AML-193 (cell line): ENCODE measurements at regions not wholly inside any gene's neighbourhood (a gene's known extent, or its start where the extent isn't known, plus 50 kb on each side); places are given as distances from the start of the nearest gene placed in this dataset.

Experiments used
- DNase-seq, 2 experiments: peaks; one replicate each; lab custom pipeline; 2025; lab: John Stamatoyannopoulos, UW

DNA sequence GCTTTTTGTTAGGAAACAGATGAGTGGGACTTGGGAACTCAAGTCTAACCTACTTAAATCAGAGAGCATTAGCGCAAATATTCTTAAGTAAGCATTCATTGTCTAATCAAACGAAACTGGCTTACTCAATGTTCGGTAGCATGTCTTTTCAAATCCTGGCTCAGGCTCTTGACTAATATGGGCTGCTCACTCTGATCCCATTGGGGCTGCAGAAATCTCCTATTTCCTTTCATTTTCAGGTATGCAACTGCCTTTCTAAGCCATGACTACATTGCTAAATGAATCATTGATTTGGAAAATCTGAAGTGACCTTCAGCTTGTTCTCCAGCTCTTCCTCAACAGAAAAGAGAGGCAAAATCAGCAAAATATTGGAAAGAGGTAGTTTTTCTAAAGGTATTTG is 2084.4 kb upstream of the PIK3C3 start:
- no peak for DNase-seq

DNA sequence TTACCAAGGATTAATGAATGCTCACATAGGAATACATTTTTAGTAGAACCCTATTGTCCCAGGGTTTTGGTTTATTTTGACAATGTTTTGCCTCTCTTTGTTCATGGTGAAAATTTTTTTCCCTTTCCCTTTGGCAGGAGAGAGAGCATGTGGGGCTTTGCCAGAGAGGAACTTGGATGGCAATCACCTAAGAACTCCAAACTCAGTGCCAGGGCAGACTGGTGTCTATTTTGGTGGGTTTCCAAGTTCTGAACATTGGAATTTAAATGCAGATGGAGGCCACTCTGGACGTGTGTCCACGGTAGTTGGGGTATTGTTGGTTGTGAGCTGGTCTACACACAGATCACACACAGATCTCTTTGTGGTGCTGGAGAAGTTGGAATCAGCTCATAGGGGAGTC is 2091.1 kb upstream of the PIK3C3 start:
- DNase-seq = no peak

DNA sequence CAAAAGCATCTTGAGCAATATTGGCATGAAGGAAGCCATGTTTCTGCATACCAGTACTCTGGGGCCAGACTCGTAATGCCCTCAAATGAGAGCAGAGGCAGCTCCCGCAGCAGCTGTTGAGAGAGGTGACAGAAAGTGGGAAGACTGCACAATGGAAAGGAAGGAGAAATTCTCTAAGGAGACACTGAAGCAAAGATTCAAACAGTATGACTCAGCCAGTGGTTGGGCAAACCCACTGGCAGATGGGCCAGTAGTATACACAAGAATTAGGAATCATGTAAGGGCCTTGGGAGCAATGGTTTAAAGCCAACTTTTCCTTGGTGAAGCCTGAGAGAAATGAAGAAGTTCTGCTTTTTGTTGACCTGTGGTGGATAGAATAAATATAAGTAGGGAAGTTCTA is 2092.7 kb upstream of the PIK3C3 start:
- DNase-seq = no peak

DNA sequence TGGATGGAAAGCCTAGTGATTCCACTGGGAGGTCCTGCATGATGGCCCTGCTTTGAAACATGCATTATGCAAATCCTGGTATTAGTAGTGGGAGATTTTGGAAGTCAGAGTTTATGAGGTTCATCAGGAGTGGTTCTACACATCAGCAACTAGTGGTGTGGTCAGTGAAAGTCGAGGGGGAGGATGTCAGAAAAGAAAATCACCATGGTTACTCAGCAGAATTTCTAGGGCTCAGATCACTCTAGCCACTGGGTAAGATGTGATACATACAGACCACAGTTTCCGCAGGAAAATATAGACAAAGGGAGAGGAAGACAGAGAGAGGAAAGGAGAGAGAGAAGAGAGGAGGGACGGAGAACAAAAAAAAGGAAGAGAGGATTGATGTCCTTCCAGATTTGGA is 2100.7 kb upstream of the PIK3C3 start:
- no peak for DNase-seq

DNA sequence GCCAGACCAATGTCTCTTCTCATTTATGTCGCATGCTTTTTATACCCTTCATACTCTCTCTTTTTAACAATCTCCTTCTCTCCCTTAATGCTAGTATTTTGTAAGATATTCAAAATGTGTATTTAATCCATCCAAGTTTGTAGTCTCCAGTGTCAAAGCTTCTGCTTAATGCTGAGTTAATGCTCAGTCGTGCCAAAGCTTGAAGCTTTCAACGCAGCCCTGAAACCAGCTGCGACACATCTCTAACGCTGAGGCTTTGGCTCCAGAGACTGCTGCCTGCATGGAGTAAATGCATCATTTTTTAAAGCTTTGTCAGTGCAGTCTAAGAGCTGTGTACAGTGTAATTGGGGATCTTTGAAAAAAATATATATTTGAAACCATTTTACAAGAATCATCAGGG is 2108.8 kb upstream of the PIK3C3 start:
- no peak for DNase-seq

DNA sequence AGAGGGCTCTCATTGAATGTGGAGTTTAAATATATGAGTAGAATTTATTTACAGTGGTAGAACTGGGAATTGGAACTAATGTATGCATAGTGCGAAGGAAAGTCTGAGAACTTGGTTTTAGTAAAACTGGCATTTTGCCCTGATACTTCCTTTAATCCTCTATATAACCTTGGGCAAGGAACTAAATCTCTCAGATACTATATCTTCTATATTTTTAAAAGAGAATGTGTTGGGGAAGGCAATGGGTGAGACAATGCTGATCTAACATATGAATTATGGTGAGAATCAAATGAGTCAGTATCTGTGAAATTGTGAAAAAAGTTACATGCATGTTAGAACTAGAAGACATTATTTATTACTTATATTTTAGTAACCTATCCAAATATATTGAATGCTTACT is 2109.4 kb upstream of the PIK3C3 start:
- no peak for DNase-seq

DNA sequence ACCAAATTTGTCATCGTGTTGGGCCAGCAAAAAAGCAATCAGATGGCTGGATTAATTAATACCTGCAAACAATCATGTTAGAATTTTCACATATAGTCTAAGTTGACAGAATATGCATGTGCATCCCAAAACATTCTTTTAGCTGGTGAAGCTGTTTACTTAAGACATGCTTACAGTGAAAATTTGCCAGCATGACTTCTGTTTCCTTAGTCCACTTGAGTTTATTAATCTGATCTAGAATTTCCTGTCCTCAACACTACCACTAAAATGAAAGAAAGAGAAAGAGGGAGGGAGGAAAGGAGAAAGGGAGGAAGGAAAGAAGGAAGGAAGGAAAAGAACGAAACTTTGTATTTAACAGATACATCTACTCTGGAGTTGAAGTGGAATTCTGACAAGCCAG is 2109.9 kb upstream of the PIK3C3 start:
- DNase-seq = no peak

DNA sequence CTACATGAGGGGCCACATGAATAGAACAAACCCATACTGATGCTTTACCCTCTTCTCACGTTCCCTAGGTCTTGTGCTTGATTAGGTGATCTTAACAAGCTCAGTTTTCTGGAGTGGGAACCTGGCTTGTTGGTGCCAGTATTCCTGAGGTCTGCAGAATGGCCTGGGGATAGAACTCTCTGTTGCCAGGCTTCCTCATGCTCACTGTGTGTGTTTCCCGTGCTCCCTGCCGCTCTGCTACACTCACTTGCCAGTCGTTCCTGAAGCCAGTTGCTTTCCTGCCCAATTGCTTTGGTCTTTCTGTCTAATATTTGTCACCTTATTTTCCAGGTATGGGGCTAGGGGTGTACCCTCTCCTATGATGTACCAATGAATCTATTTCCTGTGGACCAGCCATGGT is 2111.5 kb upstream of the PIK3C3 start:
- no peak for DNase-seq

DNA sequence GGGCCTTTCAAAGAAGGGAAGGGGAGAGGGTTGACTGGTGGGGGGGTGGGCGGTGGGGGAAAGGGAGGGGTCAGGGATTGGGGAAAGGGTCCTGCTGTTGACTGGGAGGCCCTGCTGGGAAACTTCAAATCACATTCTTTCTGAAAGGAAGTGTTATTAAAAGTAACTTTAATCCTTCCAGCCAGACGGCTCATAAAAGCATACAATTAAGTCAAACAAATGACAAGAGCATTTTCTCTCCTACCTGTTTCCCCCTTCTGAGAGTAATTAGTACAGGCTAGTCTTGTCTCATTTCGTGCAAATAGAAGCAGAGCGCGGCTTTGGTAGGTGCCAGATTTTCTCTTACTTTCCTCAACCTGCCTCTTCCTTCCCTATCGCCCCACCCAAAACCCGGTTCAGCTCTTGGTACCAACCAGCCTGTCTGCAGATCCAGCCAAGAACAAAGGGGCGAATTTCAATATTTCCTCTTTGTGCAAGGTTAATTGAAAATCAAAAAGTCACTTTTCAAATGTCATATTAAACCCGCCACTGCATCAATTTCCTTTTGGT is 2112.6 kb upstream of the PIK3C3 start:
- DNase-seq = no peak

DNA sequence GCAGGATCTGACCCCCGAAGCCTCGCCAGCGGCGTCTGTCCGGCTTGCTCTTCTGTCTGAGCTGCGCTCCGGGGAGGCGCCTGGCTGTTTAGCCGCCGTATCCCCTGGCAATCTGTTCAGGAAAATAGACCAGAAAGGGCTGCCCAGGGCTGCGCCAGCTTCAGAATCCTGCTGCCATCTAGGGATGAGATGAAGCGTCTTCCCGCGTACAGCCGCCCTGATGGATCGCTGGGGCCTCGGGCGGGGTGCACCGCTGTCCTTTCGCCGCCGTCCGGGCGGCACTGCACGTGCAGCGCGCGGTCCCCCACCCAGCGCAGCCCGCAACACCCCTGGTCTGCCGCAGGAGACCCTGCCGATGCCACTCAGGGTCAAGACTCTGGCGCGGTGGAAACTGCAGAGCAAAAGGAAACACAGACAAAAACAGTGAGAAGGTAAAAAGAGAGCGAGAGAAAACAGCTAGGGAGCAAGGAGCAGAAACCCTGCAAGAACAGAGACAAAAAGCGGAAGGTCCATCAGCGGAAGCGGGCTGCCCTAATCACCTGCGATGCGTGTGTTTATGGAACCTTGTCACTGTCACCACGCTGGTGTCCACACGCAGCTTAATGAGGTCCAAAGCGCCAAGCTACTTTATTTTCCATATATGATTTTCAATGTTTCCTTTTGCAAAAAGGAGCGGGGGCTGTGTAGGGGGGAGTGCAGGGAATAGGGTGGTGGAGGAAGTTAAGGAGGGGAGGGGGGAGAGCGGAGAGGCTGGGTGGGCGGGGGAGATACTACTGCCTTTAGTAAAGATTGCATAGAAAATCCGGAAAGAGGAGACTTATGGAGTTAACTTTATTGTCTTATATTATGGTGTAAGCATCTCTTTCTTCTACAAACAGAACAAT is 2113.3 kb upstream of the PIK3C3 start:
- DNase-seq = no peak

DNA sequence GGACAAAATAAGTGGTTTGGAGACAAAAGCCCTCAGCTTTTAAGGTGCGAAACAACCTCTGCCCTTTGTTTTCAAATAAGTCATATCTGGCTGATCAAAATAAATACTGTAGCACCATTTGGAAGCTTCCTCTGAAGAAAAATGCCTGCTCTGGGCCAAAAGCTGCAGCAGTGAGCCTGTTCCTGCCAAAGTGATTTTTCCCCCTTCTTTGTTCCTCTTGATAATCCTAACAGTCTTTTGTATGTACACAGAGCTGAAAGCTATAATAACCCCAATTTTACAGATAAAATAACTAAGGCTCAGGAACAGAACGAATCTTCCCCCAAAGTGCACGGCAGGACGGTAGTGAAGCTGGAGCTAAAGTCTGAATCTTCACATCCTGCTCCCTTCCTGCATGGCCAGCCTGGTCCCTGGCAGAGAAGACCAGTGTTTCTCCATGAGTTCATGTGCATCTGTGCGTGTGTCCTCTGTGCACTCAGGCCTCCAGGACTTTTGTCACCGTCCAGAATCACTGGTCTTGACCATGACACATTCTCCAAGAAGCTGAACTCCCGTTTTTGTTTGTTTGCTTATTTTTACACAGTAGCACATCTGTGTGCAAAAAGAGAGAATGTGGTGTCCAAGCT is 2114.1 kb upstream of the PIK3C3 start:
- no peak for DNase-seq

DNA sequence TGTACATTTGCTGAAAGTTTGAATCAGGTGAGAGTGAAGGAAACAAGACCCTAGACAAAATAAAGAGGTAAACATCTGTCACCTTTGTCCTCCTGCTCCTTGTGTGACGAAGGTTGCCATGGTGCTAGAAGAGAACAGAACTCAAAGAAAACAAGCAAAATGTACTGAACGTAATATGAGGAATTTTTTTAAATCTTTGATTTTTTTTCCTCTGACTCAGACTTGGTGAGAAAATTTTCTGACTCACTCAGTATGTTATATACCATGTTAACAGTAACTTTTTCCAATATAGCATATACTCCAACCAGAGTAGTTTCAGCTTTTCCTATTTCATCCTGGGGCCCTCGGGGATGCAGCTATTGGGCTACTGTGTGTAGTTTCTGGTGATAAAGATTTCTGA is 2114.6 kb upstream of the PIK3C3 start:
- no peak for DNase-seq

DNA sequence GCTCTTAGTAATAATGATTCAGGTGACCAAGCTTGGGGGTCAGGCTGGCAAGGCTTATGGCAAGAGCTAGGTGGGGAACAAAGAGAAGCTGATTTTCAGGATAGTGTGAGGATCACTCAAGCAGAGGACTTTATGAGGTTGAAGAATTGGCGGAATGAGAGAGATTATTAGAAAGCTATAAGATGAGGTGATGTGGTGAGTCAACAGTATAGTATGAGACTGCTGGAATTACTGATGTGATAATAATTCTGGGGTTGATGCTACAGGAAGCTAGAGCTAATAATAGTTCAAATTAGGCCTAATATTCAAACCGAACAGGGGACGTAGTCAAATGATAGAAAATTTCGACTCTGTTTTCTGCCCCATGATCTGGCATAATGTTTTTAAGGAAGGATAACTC is 2115.3 kb upstream of the PIK3C3 start:
- DNase-seq = no peak

DNA sequence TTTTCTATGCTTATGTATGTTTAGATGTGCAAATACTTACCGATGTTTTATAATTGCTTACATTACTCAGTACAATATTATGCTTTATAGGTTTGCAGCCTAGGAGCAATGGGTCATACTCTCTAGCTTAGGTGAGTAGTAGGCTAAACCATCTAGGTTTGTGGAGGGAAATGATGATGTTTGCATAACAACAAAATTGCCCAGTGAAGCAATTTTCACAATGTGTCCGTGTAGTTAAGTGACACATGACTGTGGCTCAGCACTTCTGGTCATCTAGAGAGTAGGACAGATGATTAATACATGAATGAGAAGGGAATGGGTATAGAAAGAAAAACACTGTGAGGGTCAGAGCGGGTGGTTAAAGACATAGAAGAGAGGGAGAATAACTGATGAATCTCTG is 2116.2 kb upstream of the PIK3C3 start:
- DNase-seq = no peak

DNA sequence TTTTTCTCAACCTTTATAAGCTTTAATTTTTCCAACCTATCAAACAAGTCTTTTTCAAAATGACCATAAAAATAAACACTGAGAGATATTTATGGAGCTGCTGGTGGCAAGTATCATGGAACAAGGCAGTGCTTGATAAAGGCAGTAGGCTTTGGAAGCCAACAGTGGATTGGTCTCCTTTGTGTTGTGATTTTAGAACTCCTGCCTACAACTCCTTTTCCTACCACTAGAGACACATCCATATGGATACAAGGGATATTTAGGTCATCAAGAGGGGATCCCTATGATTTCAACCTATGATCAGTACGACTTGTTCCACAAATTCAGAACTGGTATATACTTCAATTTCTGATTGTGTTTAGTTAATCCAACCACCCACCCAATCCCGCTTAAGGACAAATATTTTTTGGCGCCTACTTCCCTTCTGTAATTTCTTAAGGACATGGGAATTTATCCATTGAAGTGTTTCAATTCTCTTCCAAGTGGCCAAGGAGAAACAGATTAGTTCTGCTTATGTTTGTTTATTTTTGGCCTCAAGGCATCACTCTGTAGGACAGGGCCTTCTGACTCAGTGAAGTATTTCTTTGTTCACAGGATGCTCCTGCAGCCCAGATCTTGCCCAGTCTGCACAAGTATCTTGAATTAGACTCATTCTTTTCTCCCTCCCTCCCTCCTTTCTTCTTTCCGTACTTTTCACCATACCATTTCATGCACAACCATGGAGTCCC is 2119.6 kb upstream of the PIK3C3 start:
- no peak for DNase-seq

DNA sequence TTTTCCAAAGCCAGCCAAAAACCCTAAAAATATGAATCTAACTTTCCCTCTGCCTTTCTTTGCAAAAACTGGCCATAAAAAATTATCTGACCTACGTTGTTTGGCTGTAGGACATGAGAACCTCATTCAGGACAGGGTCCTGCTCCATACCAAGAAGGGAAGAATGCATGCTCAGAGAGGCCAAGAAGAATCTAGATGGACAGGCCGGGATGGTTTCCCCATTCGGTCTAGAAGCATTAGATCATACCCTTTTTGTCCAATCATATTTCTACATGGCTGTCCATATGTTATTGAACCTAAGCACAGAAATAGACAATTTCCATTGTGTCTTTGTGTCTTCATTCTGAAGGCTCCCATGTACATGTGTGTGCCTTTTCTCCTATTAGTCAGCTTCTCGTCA is 2120.4 kb upstream of the PIK3C3 start:
- no peak for DNase-seq

DNA sequence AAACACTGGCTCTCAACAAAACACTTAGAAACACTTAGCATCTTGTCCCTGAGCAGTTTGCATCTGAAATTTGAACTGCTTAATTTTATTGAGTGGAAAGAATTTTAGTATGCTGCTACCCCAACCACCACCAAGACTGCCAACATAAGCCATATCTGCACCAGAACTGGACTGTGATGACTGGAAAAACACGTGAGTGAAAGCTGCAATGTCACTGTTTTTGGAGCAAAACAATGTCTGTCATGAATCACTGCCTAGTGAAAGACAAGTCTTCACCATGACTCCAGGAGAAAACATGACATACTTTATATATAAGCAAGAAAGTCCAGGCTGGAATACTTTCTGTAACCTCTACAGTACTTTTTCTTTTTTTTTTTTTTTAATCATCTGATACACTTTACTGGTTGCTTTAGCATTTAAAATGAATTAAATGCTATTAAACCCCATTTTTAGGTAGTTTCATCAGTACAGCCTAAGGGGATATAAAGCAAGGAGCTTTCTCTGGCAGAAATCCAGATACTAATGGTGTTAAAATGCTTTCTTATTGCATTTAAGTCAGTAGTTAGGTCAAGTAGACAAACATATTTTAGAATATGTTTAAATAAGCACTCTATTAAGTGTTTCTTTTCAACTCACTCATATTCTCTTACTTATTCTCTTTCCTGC is 2129.4 kb upstream of the PIK3C3 start:
- no peak for DNase-seq

DNA sequence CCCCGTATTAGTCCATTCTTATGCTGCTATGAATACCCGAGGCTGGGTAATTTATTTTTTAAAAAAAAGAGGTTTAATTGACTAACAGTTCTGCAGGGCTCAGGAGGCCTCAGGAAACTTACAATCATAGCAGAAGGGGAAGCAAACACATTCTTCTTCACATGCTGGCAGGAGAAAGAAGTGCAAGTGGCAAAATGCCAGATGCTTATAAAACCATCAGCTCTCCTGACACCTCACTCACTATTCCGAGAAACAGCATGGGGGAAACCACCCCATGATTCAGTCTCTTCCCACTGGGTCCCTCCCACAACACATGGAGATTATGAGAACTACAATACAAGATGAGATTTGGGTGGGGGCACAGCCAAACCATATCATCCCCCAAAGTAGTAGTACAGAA is 2148.5 kb upstream of the PIK3C3 start:
- no peak for DNase-seq

DNA sequence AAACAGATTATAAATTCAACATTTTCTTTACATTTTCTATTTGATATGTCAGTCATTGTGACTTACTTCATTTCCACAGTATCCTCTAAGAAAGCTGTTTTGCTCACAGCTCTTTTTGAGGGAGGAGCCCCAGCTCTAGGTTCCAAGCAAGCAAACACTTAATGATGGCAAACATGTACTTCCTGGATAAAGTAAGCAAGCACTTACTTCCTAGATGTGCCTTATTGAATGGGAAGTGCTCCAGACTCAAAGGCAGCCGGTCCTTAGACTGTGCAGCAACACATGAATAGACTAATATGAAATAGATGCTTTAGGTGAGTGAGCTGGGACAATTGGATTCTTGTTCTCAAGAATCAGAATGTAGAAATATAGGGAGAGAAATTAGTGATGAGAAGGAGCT is 2149.8 kb upstream of the PIK3C3 start:
- DNase-seq = no peak

DNA sequence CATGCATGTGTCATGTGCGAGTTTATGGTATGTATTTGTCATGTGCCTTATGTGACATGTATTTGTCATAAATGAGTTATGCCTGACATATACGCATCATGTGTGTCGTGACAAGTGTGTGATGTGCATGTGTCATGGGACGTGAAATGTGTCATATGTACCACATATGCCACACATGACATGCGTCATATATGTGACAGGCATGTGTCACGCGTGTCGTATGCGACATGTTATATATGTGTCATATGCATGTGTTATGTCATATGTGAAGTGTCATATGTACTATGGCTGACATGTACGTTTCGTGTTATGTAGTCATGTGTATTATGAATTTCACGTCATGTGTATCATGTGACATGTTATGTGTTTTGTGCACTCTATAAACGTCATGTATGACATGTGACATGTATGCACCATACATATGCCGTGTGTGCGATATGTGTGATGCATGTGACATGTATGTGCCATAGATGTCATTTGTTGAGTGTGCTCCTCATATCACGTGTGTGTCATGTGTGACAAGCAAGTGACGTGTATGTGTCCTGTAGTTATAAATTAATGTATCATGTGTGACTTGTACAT is 2152.3 kb upstream of the PIK3C3 start:
- no peak for DNase-seq

DNA sequence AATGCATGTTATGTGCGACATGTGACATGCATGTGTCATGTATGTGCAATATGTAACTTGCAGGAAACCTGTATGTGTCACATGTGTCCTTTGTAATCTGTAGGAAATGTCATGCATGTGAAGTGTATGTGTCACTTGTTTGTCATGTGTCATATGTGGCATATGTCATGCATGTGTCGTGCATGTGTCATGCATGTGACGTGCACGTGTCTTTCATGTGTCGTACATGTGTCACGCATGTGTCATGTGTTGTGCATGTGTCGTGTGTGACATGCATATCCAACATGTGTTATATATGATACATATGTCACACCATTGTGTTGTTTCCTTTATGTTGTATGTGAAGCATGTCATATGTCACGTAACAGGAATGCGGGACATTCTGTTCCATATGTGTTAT is 2153.2 kb upstream of the PIK3C3 start:
- no peak for DNase-seq

DNA sequence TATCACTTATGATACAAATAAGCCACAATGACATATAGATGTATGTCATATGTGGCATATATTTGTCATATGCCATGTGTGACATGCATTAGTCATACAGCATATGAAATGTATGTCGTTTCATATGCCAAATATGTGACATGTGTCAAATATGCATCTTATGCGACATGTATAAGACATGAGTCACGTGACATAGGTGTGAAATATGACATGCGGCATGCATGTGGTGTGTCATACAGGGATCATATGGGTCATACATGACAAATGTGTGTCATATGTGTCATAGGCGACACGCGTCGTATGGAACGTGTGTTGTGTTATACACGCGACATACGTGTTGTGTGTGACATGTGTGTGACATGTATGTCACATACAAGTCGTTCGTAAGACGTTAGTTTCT is 2154.0 kb upstream of the PIK3C3 start:
- no peak for DNase-seq
